Middle frontal gyrus (tissue), 1 donor: ENCODE measurements at regions not wholly inside any gene's neighbourhood (a gene's known extent, or its start where the extent isn't known, plus 50 kb on each side); places are given as distances from the start of the nearest gene placed in this dataset.
"Not testable (repeated sequence)": the region's sequence is repeated elsewhere in the genome, so short reads cannot be mapped to it uniquely, and the experiment has no call there.

Source experiments
- DNase-seq: peaks from one replicate; pipeline ENCODE4 v3.0.0-alpha.2; 2015; ENCODE audit warnings: low spot score; ENCODE audit errors: extremely low spot score

- no peak for DNase-seq
These were observed 585.2 kb upstream of the LINC00305 start for GRCh38 chr18:64734063-64734462.

- not testable (repeated sequence) for DNase-seq
These were observed 576.8 kb upstream of the LINC00305 start for GRCh38 chr18:64725657-64726056.

GRCh38 chr18:64720781-64721464, 572.0 kb upstream of the LINC00305 start:
- no peak for DNase-seq

- no peak for DNase-seq
These were observed 569.9 kb upstream of the LINC00305 start for GRCh38 chr18:64718808-64719207.

- no peak for DNase-seq
These were observed 568.1 kb upstream of the LINC00305 start for GRCh38 chr18:64717026-64717425.

- no peak for DNase-seq
These were observed 565.2 kb upstream of the LINC00305 start for GRCh38 chr18:64714086-64714485.

- DNase-seq: no peak
These were observed 564.4 kb upstream of the LINC00305 start for GRCh38 chr18:64713284-64713683.

GRCh38 chr18:64712035-64712434, 563.1 kb upstream of the LINC00305 start:
- no peak for DNase-seq

GRCh38 chr18:64710105-64710861, 561.4 kb upstream of the LINC00305 start:
- DNase-seq: no peak

- no peak for DNase-seq
These were observed 558.2 kb upstream of the LINC00305 start for GRCh38 chr18:64707052-64707451.

- DNase-seq: no peak
These were observed 550.2 kb upstream of the LINC00305 start for GRCh38 chr18:64699081-64699480.

- DNase-seq: no peak
These were observed 547.1 kb upstream of the LINC00305 start for GRCh38 chr18:64695851-64696553.

GRCh38 chr18:64693766-64694165, 544.9 kb upstream of the LINC00305 start:
- DNase-seq: no peak

GRCh38 chr18:64692826-64693225, 543.9 kb upstream of the LINC00305 start:
- DNase-seq: no peak

GRCh38 chr18:64679121-64679520, 530.2 kb upstream of the LINC00305 start:
- no peak for DNase-seq

- DNase-seq: no peak
These were observed 529.2 kb upstream of the LINC00305 start for GRCh38 chr18:64678048-64678447.

- no peak for DNase-seq
These were observed 525.8 kb upstream of the LINC00305 start for GRCh38 chr18:64674694-64675093.

GRCh38 chr18:64671293-64671692, 522.4 kb upstream of the LINC00305 start:
- DNase-seq: not testable (repeated sequence)

GRCh38 chr18:64668461-64668962, 519.6 kb upstream of the LINC00305 start:
- DNase-seq: no peak

- no peak for DNase-seq
These were observed 514.2 kb upstream of the LINC00305 start for GRCh38 chr18:64663086-64663485.

GRCh38 chr18:64659196-64659595, 510.3 kb upstream of the LINC00305 start:
- DNase-seq: no peak

- no peak for DNase-seq
These were observed 504.2 kb upstream of the LINC00305 start for GRCh38 chr18:64653068-64653467.
